Stimulated activated CD8-positive, alpha-beta memory T cell treated with anti-CD3 and anti-CD28 coated beads, Interleukin-15, amount 100 ng/mL, for 1 hour (primary cell): ENCODE measurements at regions not wholly inside any gene's neighbourhood (a gene's known extent, or its start where the extent isn't known, plus 50 kb on each side); places are given as distances from the start of the nearest gene placed in this dataset.

Experiments
- DNase-seq: peaks from one replicate; pipeline ENCODE4 v3.0.0-alpha.2; 2020; ENCODE audit warnings: low read depth

- no peak for DNase-seq
Observed at GRCh38 chr10:129075927-129076326, 391.1 kb upstream of the MGMT start.

- no peak for DNase-seq
Observed at GRCh38 chr10:129078346-129078745, 388.7 kb upstream of the MGMT start.

- DNase-seq: no peak
Observed at GRCh38 chr10:129078746-129079145, 388.3 kb upstream of the MGMT start.

- DNase-seq: no peak
Observed at GRCh38 chr10:129079705-129080104, 387.3 kb upstream of the MGMT start.

GRCh38 chr10:129085811-129086210 is 381.2 kb upstream of the MGMT start:
- no peak for DNase-seq

- no peak for DNase-seq
Observed at GRCh38 chr10:129089341-129089740, 377.7 kb upstream of the MGMT start.

GRCh38 chr10:129090165-129090564 is 376.9 kb upstream of the MGMT start:
- no peak for DNase-seq

- DNase-seq: no peak
Observed at GRCh38 chr10:129090618-129091366, 376.2 kb upstream of the MGMT start.

- DNase-seq: no peak
Observed at GRCh38 chr10:129093641-129094040, 373.4 kb upstream of the MGMT start.

- no peak for DNase-seq
Observed at GRCh38 chr10:129094233-129094632, 372.8 kb upstream of the MGMT start.

- no peak for DNase-seq
Observed at GRCh38 chr10:129094861-129095260, 372.2 kb upstream of the MGMT start.

- no peak for DNase-seq
Observed at GRCh38 chr10:129095680-129096064, 371.4 kb upstream of the MGMT start.

- no peak for DNase-seq
Observed at GRCh38 chr10:129096065-129096984, 370.7 kb upstream of the MGMT start.

- DNase-seq: no peak
Observed at GRCh38 chr10:129097776-129098330, 369.2 kb upstream of the MGMT start.

- DNase-seq: no peak
Observed at GRCh38 chr10:129098517-129098916, 368.5 kb upstream of the MGMT start.

GRCh38 chr10:129099486-129099885 is 367.6 kb upstream of the MGMT start:
- no peak for DNase-seq

GRCh38 chr10:129099992-129100391 is 367.0 kb upstream of the MGMT start:
- no peak for DNase-seq

GRCh38 chr10:129101232-129101980 is 365.6 kb upstream of the MGMT start:
- no peak for DNase-seq

- DNase-seq: no peak
Observed at GRCh38 chr10:129102906-129103693, 363.9 kb upstream of the MGMT start.

GRCh38 chr10:129104266-129105045 is 362.6 kb upstream of the MGMT start:
- DNase-seq: no peak

GRCh38 chr10:129105266-129105665 is 361.8 kb upstream of the MGMT start:
- DNase-seq: no peak
